22Rv1 (cell line): ENCODE measurements at regions not wholly inside any gene's neighbourhood (a gene's known extent, or its start where the extent isn't known, plus 50 kb on each side); places are given as distances from the start of the nearest gene placed in this dataset.

ENCODE experiments used
- ZFX ChIP-seq: fragments of 450-650 bp; IDR thresholded peaks from 2 replicates; pipeline ENCODE4 v1.6.1; 2017; ENCODE audit warnings: antibody characterized with exemption, borderline replicate concordance
- TF ChIP-seq, protein P1 (sequence below): fragments of 450-650 bp; IDR thresholded peaks from 2 replicates; pipeline ENCODE4 v1.5.1; 2017; ENCODE audit warnings: mild to moderate bottlenecking

GRCh38 chr10:129122846-129123245 lies 344.2 kb upstream of the MGMT start:
- TF ChIP-seq, protein P1, sequence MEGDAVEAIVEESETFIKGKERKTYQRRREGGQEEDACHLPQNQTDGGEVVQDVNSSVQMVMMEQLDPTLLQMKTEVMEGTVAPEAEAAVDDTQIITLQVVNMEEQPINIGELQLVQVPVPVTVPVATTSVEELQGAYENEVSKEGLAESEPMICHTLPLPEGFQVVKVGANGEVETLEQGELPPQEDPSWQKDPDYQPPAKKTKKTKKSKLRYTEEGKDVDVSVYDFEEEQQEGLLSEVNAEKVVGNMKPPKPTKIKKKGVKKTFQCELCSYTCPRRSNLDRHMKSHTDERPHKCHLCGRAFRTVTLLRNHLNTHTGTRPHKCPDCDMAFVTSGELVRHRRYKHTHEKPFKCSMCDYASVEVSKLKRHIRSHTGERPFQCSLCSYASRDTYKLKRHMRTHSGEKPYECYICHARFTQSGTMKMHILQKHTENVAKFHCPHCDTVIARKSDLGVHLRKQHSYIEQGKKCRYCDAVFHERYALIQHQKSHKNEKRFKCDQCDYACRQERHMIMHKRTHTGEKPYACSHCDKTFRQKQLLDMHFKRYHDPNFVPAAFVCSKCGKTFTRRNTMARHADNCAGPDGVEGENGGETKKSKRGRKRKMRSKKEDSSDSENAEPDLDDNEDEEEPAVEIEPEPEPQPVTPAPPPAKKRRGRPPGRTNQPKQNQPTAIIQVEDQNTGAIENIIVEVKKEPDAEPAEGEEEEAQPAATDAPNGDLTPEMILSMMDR, result no peak
- no peak for TF ChIP-seq ZFX
